ENCODE measurements at regions not wholly inside any gene's neighbourhood (a gene's known extent, or its start where the extent isn't known, plus 50 kb on each side); places are given as distances from the start of the nearest gene placed in this dataset.

DNA sequence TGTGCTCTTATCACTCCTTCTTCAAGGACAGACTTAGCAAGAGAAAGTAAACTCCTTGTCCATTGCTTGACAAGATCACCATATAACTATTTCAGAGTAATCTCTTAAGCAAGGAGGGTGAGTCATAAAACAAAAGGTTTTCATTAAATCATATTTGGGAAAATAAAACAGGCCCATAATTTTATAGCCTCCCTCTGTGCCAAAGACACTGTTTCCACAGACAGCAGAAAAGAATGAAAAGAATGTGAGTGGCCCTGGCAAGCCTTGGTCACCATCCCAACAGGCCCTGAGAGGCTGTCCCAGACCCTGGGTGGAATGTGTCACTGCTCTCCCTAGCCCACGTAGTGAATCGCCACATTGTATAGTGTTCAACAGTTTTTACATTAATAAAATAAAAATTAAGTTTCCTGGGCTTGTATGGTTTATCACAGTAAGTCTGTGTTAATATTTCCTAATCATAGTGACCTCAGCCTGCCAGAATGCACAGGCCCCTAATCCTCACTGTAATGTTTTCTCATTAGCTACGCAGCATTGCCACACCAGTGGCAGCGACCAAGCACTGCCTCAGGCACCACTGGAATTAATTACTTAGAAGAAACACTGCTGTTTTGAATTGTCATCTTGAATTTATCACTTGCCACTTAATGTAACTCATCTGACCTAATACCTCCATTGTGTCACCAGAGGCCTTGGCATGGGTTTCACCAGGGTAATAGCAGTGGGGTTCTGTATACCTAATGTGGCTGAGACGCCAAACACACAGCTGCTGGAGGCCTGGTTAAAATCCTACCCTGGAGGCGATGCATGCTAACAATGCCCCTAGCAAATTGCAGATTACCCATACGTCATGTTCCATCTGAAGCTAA lies 401.9 kb downstream of the LNPK start:
- 0 out of 2 replicates have a peak, but pooled peaks have one; percentile 30 for TF ChIP-seq GATA2 (IDR thresholded peaks at IDR 0.05; ENCODE audit: low read depth, low read length)
- no peak for TF ChIP-seq GATA3 (IDR thresholded peaks at IDR 0.05; ENCODE audit: low read depth, low read length)

GRCh38 chr2:175597286-175597685 lies 404.8 kb downstream of the LNPK start:
- TF ChIP-seq GATA3 (IDR thresholded peaks at IDR 0.05; ENCODE audit: low read depth, low read length) (no peak), GATA2 (IDR thresholded peaks at IDR 0.05; ENCODE audit: low read depth, low read length) (no peak)

DNA sequence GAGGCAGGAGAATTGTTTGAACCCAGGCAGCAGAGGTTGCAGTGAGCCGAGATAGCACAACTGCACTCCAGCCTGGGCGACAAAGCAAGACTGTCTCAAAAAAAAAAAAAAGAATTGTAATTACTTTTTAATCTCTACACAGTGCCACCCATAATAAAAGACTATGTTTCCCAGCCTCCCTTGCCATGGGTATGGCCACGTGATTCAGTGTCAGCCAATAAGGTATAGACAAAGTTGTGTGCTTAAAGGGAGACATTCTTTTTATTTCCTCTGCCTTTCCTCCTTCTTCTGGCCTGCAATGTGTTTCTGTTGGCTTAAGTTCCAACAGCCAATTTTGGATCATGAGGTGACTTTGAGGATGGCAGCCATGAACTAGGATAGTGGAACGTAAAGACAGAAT lies 406.9 kb downstream of the LNPK start:
- TF ChIP-seq GATA3 (IDR thresholded peaks at IDR 0.05; ENCODE audit: low read depth, low read length) (no peak), GATA2 (IDR thresholded peaks at IDR 0.05; ENCODE audit: low read depth, low read length) (no peak)

GRCh38 chr2:175585496-175585895 lies 404.0 kb upstream of the ATP5MC3 start:
- no peak for TF ChIP-seq GATA3 (IDR thresholded peaks at IDR 0.05; ENCODE audit: low read depth, low read length)
- no peak for TF ChIP-seq GATA2 (IDR thresholded peaks at IDR 0.05; ENCODE audit: low read depth, low read length)

DNA sequence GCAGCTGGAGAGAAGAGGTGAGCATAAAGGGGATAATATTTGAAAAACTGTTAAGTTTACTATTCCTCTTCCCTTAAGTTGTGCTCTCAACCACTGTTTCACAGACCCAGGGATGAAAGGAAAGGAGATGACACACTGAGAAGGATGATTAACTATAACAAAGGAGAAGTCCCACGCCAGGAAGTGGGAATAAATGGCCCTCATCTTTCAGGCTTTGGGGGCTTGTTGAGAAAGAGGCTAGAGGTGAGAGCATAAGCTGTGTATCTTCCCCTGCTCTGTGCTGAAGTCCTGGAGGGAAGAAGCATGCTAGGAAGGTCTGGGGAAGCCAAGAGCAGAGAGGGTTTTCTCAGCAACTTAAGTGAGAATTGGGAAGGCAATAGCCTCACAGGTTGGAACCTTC lies 399.1 kb upstream of the ATP5MC3 start:
- TF ChIP-seq GATA2 (IDR thresholded peaks at IDR 0.05; ENCODE audit: low read depth, low read length) (no peak), GATA3 (IDR thresholded peaks at IDR 0.05; ENCODE audit: low read depth, low read length) (no peak)

GRCh38 chr2:175579646-175580045 lies 398.1 kb upstream of the ATP5MC3 start:
- TF ChIP-seq GATA2 (IDR thresholded peaks at IDR 0.05; ENCODE audit: low read depth, low read length) (no peak), GATA3 (IDR thresholded peaks at IDR 0.05; ENCODE audit: low read depth, low read length) (no peak)

DNA sequence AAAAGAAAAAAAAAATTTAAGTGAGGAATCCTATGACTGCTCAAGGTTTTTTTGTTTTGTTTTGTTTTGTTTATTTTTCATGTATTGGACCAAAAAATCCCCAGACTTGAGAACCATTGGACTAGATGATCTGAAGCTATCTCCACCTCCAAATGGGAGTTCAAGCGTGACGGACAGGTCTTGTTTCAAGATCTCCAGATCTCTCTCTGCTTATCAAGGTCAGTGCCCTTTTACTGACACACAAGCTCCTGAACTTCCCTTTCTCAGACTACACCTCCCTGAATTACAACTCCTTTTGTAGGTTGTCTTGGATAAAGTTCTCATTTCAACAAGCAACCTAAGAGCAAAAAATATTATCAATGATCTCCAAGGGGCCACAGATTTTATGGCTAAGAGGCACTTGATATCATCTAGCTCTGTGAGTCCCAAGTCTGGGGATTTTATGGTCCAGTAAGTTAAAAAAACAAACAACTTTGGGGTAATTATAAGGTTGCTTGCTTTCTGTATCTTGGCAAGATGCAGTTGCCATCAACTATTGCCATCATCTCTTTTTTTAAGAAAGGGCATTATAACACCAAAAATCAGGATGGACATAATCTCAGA lies 396.0 kb upstream of the ATP5MC3 start:
- no peak for TF ChIP-seq GATA2 (IDR thresholded peaks at IDR 0.05; ENCODE audit: low read depth, low read length)
- TF ChIP-seq GATA3 (IDR thresholded peaks at IDR 0.05; ENCODE audit: low read depth, low read length): no peak

GRCh38 chr2:175576875-175577274 lies 395.4 kb upstream of the ATP5MC3 start:
- no peak for TF ChIP-seq GATA2 (IDR thresholded peaks at IDR 0.05; ENCODE audit: low read depth, low read length)
- no peak for TF ChIP-seq GATA3 (IDR thresholded peaks at IDR 0.05; ENCODE audit: low read depth, low read length)

DNA sequence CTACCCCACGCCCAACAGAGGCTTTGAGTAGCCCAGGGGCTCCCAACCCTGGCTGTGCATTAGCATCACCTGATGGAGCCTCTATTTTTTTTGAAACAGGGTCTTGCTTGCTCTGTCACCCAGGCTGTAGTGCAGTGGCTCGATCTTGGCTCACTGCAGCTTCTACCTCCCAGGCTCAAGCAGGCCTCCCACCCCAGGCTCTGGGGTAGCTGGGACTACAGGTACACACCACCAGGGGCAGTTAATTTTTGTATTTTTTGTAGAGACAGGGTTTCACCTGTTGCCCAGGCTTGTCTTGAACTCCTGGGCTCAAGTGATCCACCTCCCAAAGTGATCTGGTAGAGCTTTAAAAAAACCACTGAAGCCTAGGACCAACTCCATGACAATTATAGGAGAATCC lies 394.8 kb upstream of the ATP5MC3 start:
- TF ChIP-seq GATA3 (IDR thresholded peaks at IDR 0.05; ENCODE audit: low read depth, low read length) (no peak), GATA2 (IDR thresholded peaks at IDR 0.05; ENCODE audit: low read depth, low read length) (no peak)

DNA sequence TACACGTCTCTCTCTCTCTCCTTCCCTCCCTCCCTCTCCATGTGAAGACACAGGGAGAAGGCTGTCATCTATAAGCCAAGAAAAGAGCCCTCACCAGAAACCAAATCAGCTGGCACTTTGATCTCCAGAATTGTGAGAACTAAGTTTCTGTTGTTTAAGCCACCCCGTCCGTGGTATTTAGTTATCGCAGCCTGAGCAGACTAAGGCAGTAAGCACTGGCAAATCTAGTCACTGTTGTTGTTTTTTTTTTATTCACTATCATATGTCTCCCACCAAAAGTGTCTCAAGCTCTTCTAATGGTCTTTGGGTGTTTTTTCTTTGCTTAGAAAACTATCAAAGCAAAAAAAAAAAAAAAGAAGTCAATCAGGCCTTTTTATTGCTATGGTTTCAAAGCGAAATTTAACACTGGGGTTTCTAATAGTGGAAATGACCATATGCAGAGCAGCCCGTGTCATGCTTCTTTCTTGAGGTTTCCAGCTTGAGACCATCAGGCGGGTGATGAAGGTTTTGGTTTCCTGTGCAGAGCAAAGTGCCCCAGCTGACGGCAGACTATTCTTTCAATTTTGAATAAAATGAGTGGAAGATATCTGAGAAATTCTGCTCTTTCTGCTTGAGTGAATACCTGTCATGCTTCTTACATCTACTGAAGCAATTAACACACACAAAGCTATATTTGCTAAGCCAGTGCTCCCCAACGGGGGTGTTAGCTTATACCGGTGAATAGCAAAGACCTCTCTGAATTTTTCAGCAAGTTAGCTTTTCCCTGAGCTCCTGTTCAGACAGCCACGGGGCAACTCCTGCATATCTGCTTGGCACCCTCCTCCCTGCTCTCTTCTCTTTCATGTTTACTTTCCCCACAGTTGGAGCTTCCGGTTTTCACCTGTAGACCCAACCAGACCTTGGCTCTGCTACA lies 394.1 kb upstream of the ATP5MC3 start:
- TF ChIP-seq GATA2 (IDR thresholded peaks at IDR 0.05; ENCODE audit: low read depth, low read length) (no peak), GATA3 (IDR thresholded peaks at IDR 0.05; ENCODE audit: low read depth, low read length) (no peak)

DNA sequence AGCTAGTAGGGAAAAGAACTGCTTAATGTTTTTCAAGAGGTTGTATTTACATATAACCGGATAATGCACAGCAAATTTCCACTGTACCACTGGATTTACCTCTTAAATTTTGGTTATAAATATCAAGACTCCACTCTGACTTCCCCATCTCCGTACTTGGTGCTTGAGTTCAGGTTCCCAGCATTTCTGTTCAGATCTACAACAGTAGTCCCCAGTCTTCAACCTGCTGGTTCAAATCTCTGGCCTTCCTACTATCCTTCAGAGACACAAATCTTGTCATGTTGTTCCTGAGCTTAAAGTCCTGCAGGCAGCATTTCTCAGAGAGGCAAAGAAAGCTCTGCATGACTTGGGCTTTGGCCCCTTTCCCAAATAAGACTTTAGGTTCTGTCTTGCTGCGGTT lies 392.6 kb upstream of the ATP5MC3 start:
- TF ChIP-seq GATA3 (IDR thresholded peaks at IDR 0.05; ENCODE audit: low read depth, low read length): no peak
- no peak for TF ChIP-seq GATA2 (IDR thresholded peaks at IDR 0.05; ENCODE audit: low read depth, low read length)

DNA sequence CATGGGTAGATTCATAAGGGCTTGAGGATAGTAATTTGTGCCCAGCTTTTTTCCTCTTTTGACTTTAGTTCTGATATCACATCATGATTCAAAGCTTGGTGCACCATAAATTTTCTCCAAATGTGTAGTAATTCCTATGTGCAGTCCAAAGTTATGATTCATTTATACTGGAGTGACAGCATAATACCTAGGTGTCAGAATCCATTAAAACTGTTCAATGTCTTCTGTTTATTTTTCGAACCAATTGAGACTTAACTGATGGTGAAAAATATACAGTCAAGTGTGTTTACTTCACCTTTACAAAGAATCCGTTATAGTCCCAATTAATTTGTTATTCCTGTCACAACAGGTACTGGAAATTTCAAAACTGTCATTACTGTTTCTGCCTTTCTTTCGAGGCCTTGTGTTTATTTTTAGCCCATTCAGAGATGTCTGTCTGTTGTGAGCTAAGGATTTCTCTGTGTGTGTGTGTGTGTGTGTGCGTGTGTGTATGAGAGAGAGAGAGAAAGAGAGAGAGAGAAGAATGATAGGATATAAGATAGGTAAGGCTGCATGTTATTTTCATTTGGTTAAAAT lies 389.7 kb upstream of the ATP5MC3 start:
- TF ChIP-seq GATA3 (IDR thresholded peaks at IDR 0.05; ENCODE audit: low read depth, low read length) (no peak), GATA2 (IDR thresholded peaks at IDR 0.05; ENCODE audit: low read depth, low read length) (no peak)

- TF ChIP-seq GATA3 (IDR thresholded peaks at IDR 0.05; ENCODE audit: low read depth, low read length) (no peak), GATA2 (IDR thresholded peaks at IDR 0.05; ENCODE audit: low read depth, low read length) (no peak)
These were observed 386.7 kb upstream of the ATP5MC3 start for GRCh38 chr2:175568109-175568730.

Measured in SH-SY5Y (cell line).